GM12875 (cell line): ENCODE measurements at regions not wholly inside any gene's neighbourhood (a gene's known extent, or its start where the extent isn't known, plus 50 kb on each side); places are given as distances from the start of the nearest gene placed in this dataset.

Source experiments
- H3K4me3 ChIP-seq: one replicate; pipeline ENCODE4 v1.5.1; 2011; ENCODE audit warnings: low read depth, low read length, control low read depth
- CTCF ChIP-seq: IDR thresholded peaks from 2 replicates; pipeline ENCODE4 v1.5.1; 2011; ENCODE audit warnings: low read depth, mild to moderate bottlenecking, control low read depth, inconsistent platforms, low read length, moderate library complexity, borderline replicate concordance; ENCODE audit not compliant: insufficient read depth

DNA sequence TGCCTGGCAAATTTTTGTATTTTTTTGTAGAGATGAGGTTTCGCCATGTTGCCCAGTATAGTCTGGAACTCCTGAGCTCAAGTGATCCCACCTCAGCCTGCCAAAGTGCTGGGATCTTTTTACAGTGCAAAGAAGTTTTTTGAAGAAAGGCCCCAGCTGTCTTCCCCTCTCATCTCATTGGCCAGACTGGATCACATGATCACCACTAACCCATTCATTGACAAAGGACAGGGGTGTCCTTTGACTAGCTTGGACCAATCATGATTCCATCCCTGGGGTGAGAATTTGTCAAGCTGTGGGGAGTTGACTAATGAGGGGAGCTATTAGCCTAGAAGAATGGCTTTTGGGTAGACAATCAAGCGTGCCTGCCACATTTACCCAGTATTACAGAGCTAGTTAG is 232.9 kb upstream of the TANK start:
- no peak for TF ChIP-seq CTCF
- H3K4me3 ChIP-seq: no peak overlapping the region

DNA sequence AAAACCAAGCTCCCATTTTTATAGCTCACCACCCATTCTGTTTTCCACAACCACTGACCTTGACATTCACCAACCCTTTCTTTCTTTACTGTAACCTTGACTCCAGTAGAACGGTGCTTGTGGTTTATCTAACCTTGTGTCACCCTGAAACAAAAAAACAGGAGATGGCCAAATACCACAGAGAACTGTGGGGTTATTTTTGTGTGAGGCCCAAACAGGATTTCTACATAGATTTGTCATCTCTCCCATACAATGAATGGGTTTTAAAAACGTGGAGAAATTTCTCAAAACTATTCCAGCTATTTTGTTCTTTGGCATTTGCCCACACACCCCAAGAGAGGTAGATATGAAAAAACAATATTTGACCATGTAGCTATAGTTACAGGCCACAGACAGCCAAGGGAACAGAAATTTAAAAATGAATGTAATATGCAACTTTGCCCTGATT is 231.3 kb upstream of the TANK start:
- TF ChIP-seq CTCF: no peak
- no peak overlapping the region for H3K4me3 ChIP-seq

GRCh38 chr2:160931531-160931930 is 228.7 kb upstream of the TANK start:
- H3K4me3 ChIP-seq: no peak overlapping the region
- TF ChIP-seq CTCF: no peak

GRCh38 chr2:160932960-160933359 is 227.3 kb upstream of the TANK start:
- no peak for TF ChIP-seq CTCF

DNA sequence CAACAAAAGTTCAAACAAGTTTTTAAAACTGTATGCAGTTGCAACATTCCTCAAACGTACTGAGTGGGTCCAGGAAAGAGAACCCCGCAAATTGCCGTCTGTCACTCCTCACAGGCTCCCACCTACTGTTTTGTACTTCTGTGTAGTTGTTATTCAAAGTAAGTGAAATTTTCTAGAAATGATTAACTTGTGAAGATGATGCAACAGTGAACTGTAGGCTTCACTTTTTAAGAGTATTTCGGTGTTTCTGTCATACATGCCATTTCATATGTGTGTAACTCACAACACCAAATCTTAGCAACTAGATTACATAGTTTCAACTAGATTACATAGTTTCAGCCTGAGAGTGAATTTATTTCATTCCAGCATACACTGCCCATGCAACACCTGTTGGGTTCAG is 226.0 kb upstream of the TANK start:
- no peak for TF ChIP-seq CTCF
- no peak overlapping the region for H3K4me3 ChIP-seq

More at GRCh38 chr2:160932960-160933359, 227.3 kb upstream of the TANK start:
- no peak overlapping the region for H3K4me3 ChIP-seq

- TF ChIP-seq CTCF: no peak
- no peak overlapping the region for H3K4me3 ChIP-seq
Observed at GRCh38 chr2:160934991-160935390, 225.2 kb upstream of the TANK start.

DNA sequence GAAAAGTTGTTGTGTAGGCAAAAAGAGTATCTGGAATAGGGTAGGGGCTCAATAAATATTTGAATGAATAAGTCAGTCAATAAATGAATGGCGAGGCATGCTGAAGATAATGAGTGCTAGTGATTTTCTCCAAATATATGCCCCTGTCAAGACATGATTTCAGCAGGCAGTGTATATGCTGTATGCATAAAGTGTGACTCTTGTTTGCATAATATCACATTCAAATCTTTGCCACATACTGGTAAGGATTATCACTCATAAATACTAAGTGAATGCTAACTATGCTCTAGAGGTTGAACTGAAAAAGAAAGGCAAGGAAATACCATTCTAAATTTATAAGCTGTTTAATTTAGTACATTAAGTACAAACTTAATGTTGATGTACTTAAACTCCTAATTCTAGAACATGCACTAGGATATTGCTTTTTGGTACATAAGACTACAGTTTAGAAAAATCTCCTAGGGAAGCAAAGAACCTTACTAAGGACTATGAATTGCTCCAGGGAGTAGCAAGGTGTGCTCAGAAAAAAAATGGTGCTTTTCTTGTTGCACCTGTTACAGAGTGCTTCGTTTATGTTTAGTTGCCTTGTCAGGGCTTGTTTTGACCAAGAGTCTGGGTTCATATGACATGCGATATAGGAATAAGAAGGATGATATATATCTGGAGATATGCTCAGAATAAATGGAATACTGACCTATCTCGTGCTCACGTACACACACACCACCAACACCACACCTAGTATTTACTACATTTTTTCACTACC is 224.0 kb upstream of the TANK start:
- TF ChIP-seq CTCF: no peak
- H3K4me3 ChIP-seq: no peak overlapping the region
